Mesothelial cell of epicardium (in vitro differentiated cells): ENCODE measurements at regions not wholly inside any gene's neighbourhood (a gene's known extent, or its start where the extent isn't known, plus 50 kb on each side); places are given as distances from the start of the nearest gene placed in this dataset.

Experiments
- DNase-seq, 2 experiments: peaks; one replicate each; pipeline ENCODE4 v3.0.0; 2021; ENCODE audit warnings: low spot score in 2 of 2; ENCODE audit not compliant: unreplicated experiment in 2 of 2
- H3K27ac Mint-ChIP-seq: 2 replicates; pipeline ENCODE4 v1.8.0; 2021; ENCODE audit warnings: mixed read lengths
- H3K27me3 Mint-ChIP-seq: 2 replicates; pipeline ENCODE4 v1.8.0; 2021; ENCODE audit warnings: low read depth, mixed read lengths
- H3K36me3 Mint-ChIP-seq: 2 replicates; pipeline ENCODE4 v1.8.0; 2021; ENCODE audit warnings: mixed read lengths
- H3K4me1 Mint-ChIP-seq: 2 replicates; pipeline ENCODE4 v1.8.0; 2021; ENCODE audit warnings: mixed read lengths
- H3K4me3 Mint-ChIP-seq: 2 replicates; pipeline ENCODE4 v1.8.0; 2021; ENCODE audit warnings: mild to moderate bottlenecking, moderate library complexity, mixed read lengths
- H3K9me3 Mint-ChIP-seq: 2 replicates; pipeline ENCODE4 v1.8.0; 2021; ENCODE audit warnings: mixed read lengths
- CTCF ChIP-seq: fragments of 200-600 bp; sonication (generic); IDR thresholded peaks from one replicate; pipeline ENCODE4 v1.5.0; 2021; ENCODE audit warnings: antibody characterized with exemption; ENCODE audit not compliant: unreplicated experiment

- Mint-ChIP-seq H3K4me1 (no peaks in the 10 kb centered on the region), H3K36me3 (peaks cover 3% of the 10 kb centered on the region), H3K4me3 (no peak overlapping the region), H3K27me3 (peaks cover 27% of the 10 kb centered on the region), H3K9me3 (peaks cover 3% of the 10 kb centered on the region), H3K27ac (no peak overlapping the region)
- DNase-seq: no peak
- no peak for TF ChIP-seq CTCF
Observed at GRCh38 chr7:106721816-106722785, 61.1 kb upstream of the CCDC71L start.

- peaks cover 7% of the 10 kb centered on the region for H3K9me3 Mint-ChIP-seq
- no peaks in the 10 kb centered on the region for H3K4me1 Mint-ChIP-seq
- H3K4me3 Mint-ChIP-seq: no peak overlapping the region
- no peak for DNase-seq
- no peak overlapping the region for H3K27ac Mint-ChIP-seq
- no peak for TF ChIP-seq CTCF
- H3K27me3 Mint-ChIP-seq: peaks cover 27% of the 10 kb centered on the region
- H3K36me3 Mint-ChIP-seq: peaks cover 3% of the 10 kb centered on the region
Observed at GRCh38 chr7:106723398-106723797, 62.4 kb upstream of the CCDC71L start.

- no peak for TF ChIP-seq CTCF
- H3K27me3 Mint-ChIP-seq: peaks cover under 1% of the 10 kb centered on the region
- H3K9me3 Mint-ChIP-seq: peaks cover 23% of the 10 kb centered on the region
- H3K4me3 Mint-ChIP-seq: no peak overlapping the region
- H3K4me1 Mint-ChIP-seq: no peaks in the 10 kb centered on the region
- no peak overlapping the region for H3K27ac Mint-ChIP-seq
- H3K36me3 Mint-ChIP-seq: peaks cover 3% of the 10 kb centered on the region
- no peak for DNase-seq
Observed at GRCh38 chr7:106729720-106730385, 68.9 kb upstream of the CCDC71L start.

GRCh38 chr7:106731187-106731586 lies 70.2 kb upstream of the CCDC71L start:
- no peak for TF ChIP-seq CTCF

GRCh38 chr7:106731646-106732444 lies 70.9 kb upstream of the CCDC71L start:
- no peak for DNase-seq

More at GRCh38 chr7:106731187-106731586, 70.2 kb upstream of the CCDC71L start:
- H3K9me3 Mint-ChIP-seq: peaks cover 28% of the 10 kb centered on the region
- H3K4me3 Mint-ChIP-seq: no peak overlapping the region
- no peaks in the 10 kb centered on the region for H3K4me1 Mint-ChIP-seq
- no peaks in the 10 kb centered on the region for H3K27me3 Mint-ChIP-seq
- no peak for DNase-seq
- H3K36me3 Mint-ChIP-seq: peaks cover 2% of the 10 kb centered on the region
- no peak overlapping the region for H3K27ac Mint-ChIP-seq

More at GRCh38 chr7:106731646-106732444, 70.9 kb upstream of the CCDC71L start:
- Mint-ChIP-seq H3K4me3 (no peak overlapping the region), H3K27me3 (no peaks in the 10 kb centered on the region), H3K27ac (no peak overlapping the region), H3K4me1 (peaks cover 3% of the 10 kb centered on the region), H3K9me3 (peaks cover 30% of the 10 kb centered on the region), H3K36me3 (peaks cover 2% of the 10 kb centered on the region)
- TF ChIP-seq CTCF: no peak
